ENCODE measurements at regions not wholly inside any gene's neighbourhood (a gene's known extent, or its start where the extent isn't known, plus 50 kb on each side); places are given as distances from the start of the nearest gene placed in this dataset.

- Mint-ChIP-seq H3K36me3 (no peaks in the 10 kb centered on the region), H3K4me3 (no peak overlapping the region), H3K4me1 (no peaks in the 10 kb centered on the region), H3K27ac (no peak overlapping the region), H3K9me3 (no peaks in the 10 kb centered on the region), H3K27me3 (peaks cover 0 to 7% (median 5%) of the 10 kb centered on the region in 5 donors)
- Histone ChIP-seq H3K4me3 (ENCODE audit: low read length) (no peak overlapping the region), H3K9me3 (ENCODE audit: control insufficient read depth in 2 of 3, low read length in 3 of 3) (no peaks in the 10 kb centered on the region), H3K27me3 (ENCODE audit: control insufficient read depth in 2 of 2, insufficient read depth in 2 of 2, low read length in 2 of 2) (no peaks in the 10 kb centered on the region), H3K4me1 (ENCODE audit: control insufficient read depth in 2 of 2, insufficient read depth in 2 of 2, low read length in 2 of 2) (no peaks in the 10 kb centered on the region), H3K36me3 (ENCODE audit: control insufficient read depth in 2 of 3, insufficient read depth in 3 of 3, low read length in 3 of 3) (no peaks in the 10 kb centered on the region), H3K27ac (ENCODE audit: low read depth, low read length) (no peak overlapping the region)
- POLR2A ChIA-PET, result no interaction called here
- intact Hi-C loops (cut with micrococcal nuclease), result no loop called here
- CTCF ChIA-PET, result no interaction called here
- DNase-seq, result no peak
- ATAC-seq, result no peak
Observed at GRCh38 chr15:62841269-62841628, 201.3 kb upstream of the TPM1 start.

DNA sequence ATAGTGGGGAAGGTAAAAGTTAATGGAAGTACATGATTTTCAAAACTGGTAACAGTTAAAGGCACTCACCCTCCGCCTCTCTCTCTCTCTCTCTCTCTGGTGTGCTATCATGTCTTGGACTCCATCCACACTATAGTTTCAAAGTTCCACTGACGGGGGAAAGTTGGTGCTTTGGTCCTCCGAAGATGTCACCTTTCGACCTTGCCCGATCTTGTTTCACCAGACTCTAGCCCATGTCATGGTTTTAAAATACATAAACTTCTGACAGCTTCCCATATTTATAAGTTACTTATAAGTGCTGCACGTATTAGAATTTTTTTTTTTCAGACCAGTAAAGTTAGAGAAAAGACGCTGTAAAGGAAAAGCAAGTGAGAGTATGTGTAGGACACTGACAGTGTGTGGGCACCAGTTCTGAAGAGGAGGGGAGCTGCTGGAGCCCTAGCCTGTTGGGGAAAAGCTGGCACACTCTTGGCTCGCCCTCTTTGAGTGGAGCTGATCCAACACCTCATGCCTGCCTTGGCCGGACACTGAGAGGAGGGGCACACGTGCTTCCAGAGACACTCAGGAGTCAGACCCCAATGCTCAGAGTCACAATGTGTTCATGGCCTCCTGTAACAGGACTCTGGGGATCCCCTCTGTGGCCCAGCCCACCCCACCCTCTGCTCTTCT lies 200.5 kb upstream of the TPM1 start:
- Mint-ChIP-seq H3K9me3 (no peaks in the 10 kb centered on the region), H3K27ac (no peak overlapping the region), H3K27me3 (peaks cover 0 to 7% (median 3%) of the 10 kb centered on the region in 5 donors), H3K36me3 (no peaks in the 10 kb centered on the region), H3K4me1 (no peaks in the 10 kb centered on the region), H3K4me3 (no peak overlapping the region)
- Histone ChIP-seq H3K4me1 (ENCODE audit: control insufficient read depth in 2 of 2, insufficient read depth in 2 of 2, low read length in 2 of 2) (no peaks in the 10 kb centered on the region), H3K4me3 (ENCODE audit: low read length) (no peak overlapping the region), H3K27ac (ENCODE audit: low read depth, low read length) (no peak overlapping the region), H3K27me3 (ENCODE audit: control insufficient read depth in 2 of 2, insufficient read depth in 2 of 2, low read length in 2 of 2) (no peaks in the 10 kb centered on the region), H3K9me3 (ENCODE audit: control insufficient read depth in 2 of 3, low read length in 3 of 3) (no peaks in the 10 kb centered on the region), H3K36me3 (ENCODE audit: control insufficient read depth in 2 of 3, insufficient read depth in 3 of 3, low read length in 3 of 3) (no peaks in the 10 kb centered on the region)
- POLR2A ChIA-PET, result no interaction called here
- CTCF ChIA-PET, result no interaction called here
- no peak for DNase-seq
- intact Hi-C loops (cut with micrococcal nuclease), result no loop called here
- ATAC-seq, result no peak

- H3K9me3 Mint-ChIP-seq, result peaks cover 0 to 1% (median 0%) of the 10 kb centered on the region in 11 donors
- no peak for ATAC-seq
- H3K9me3 ChIP-seq (ENCODE audit: control insufficient read depth in 2 of 3, low read length in 3 of 3), result no peaks in the 10 kb centered on the region
Observed at GRCh38 chr15:62843311-62843710, 199.2 kb upstream of the TPM1 start.

DNA sequence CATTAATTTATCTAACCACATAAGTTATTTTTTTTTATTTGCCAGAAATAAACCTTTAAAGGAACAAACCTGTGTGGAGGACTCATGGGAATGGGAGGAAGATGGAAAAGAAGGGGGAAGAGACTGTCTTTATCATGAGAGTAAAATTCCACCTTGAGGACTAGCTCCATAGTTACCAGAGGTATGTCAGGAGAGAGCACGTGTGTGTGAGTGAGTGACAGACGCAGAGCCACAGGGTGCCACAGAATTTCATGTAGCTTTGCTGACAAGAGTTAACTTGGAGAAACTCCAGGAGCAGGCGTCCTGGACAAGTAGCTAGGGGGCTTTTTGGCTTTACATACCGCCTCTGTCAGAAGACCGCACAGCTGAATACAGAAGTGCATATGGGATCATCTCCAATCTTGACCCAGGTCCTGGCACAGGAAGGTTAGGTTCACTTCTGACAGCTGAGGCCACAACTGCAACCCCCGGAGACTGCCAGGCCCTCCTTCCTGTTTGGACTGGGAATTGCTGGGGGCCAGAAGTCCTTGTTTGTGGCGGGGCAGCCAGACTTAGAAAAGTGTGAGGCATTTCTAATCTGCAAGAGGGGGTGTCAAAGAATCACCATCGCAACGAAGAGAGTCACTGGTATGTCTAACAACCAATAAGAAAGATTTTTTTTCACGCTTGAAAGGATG lies 197.8 kb upstream of the TPM1 start:
- H3K9me3 Mint-ChIP-seq, result peaks cover 0 to 1% (median 0%) of the 10 kb centered on the region in 11 donors
- H3K36me3 Mint-ChIP-seq, result no peaks in the 10 kb centered on the region
- H3K9me3 ChIP-seq (ENCODE audit: control insufficient read depth in 2 of 3, low read length in 3 of 3), result no peaks in the 10 kb centered on the region
- DNase-seq, result no peak
- POLR2A ChIA-PET, result no interaction called here
- intact Hi-C loops (cut with micrococcal nuclease), result no loop called here
- no peaks in the 10 kb centered on the region for H3K4me1 ChIP-seq (ENCODE audit: control insufficient read depth in 2 of 2, insufficient read depth in 2 of 2, low read length in 2 of 2)
- H3K27me3 ChIP-seq (ENCODE audit: control insufficient read depth in 2 of 2, insufficient read depth in 2 of 2, low read length in 2 of 2), result no peaks in the 10 kb centered on the region
- H3K4me1 Mint-ChIP-seq, result no peaks in the 10 kb centered on the region
- H3K4me3 ChIP-seq (ENCODE audit: low read length), result no peak overlapping the region
- no peak overlapping the region for H3K27ac ChIP-seq (ENCODE audit: low read depth, low read length)
- H3K36me3 ChIP-seq (ENCODE audit: control insufficient read depth in 2 of 3, insufficient read depth in 3 of 3, low read length in 3 of 3), result no peaks in the 10 kb centered on the region
- ATAC-seq, result no peak
- H3K27ac Mint-ChIP-seq, result no peak overlapping the region
- CTCF ChIA-PET, result interaction anchor here (0.6 kb wide), 1 partner anchor 253 kb away, joined by 3 read pairs; no protein-coding TSS in a partner anchor
- peaks cover 0 to 14% (median 9%) of the 10 kb centered on the region in 5 donors for H3K27me3 Mint-ChIP-seq
- H3K4me3 Mint-ChIP-seq, result no peak overlapping the region

More at GRCh38 chr15:62843311-62843710, 199.2 kb upstream of the TPM1 start:
- H3K27ac Mint-ChIP-seq, result no peak overlapping the region
- POLR2A ChIA-PET, result no interaction called here
- Histone ChIP-seq H3K27me3 (ENCODE audit: control insufficient read depth in 2 of 2, insufficient read depth in 2 of 2, low read length in 2 of 2) (no peaks in the 10 kb centered on the region), H3K36me3 (ENCODE audit: control insufficient read depth in 2 of 3, insufficient read depth in 3 of 3, low read length in 3 of 3) (no peaks in the 10 kb centered on the region), H3K4me3 (ENCODE audit: low read length) (no peak overlapping the region), H3K27ac (ENCODE audit: low read depth, low read length) (no peak overlapping the region), H3K4me1 (ENCODE audit: control insufficient read depth in 2 of 2, insufficient read depth in 2 of 2, low read length in 2 of 2) (no peaks in the 10 kb centered on the region)
- intact Hi-C loops (cut with micrococcal nuclease), result no loop called here
- H3K4me3 Mint-ChIP-seq, result no peak overlapping the region
- no peaks in the 10 kb centered on the region for H3K36me3 Mint-ChIP-seq
- H3K27me3 Mint-ChIP-seq, result peaks cover 0 to 9% (median 4%) of the 10 kb centered on the region in 5 donors
- no peaks in the 10 kb centered on the region for H3K4me1 Mint-ChIP-seq
- DNase-seq, result no peak
- CTCF ChIA-PET, result no interaction called here

DNA sequence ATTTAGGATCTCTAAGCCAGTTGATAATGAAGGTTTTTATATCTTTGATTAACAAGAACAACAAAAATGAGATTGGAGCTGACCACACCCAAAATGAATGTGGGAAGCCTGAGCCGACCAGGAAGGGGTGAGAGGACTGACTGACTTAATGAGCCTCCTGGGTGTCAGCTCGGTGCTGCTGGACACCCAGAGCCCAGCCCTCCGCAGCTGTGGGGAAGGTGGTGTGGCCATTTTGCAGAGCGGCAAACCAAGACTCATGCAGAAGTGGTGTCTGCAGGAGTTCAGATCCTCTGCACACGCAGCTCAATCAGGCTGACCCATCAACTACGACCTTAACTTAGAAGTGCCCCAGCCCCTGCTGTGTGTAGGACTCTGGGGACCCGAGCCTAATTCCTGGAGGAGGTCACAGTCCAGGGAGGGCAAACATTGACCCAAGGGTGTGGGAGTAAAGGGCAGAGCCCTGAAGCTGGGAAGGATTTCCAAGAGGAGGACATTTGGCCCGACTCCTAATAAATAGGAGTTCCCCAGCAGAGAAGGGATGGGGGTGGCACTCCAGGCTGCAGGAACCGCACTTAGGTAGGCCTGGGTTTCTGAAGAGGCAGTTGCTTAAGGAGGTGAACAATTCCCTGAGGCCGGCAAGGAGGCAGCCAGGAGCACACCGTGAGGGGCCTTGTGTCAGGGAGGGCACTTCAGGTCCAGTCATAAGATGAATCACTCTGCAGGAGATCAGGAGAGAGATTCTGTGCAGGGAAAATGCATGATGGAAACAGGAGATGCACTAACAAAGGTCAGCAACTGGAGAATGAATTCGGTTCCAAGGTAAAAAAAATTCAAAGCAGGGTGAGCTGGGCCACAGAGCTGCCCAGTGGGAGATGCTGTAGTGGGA lies 197.1 kb upstream of the TPM1 start:
- Histone ChIP-seq H3K4me3 (ENCODE audit: low read length) (no peak overlapping the region), H3K27ac (ENCODE audit: low read depth, low read length) (no peak overlapping the region), H3K4me1 (ENCODE audit: control insufficient read depth in 2 of 2, insufficient read depth in 2 of 2, low read length in 2 of 2) (no peaks in the 10 kb centered on the region), H3K27me3 (ENCODE audit: control insufficient read depth in 2 of 2, insufficient read depth in 2 of 2, low read length in 2 of 2) (no peaks in the 10 kb centered on the region), H3K9me3 (ENCODE audit: control insufficient read depth in 2 of 3, low read length in 3 of 3) (no peaks in the 10 kb centered on the region), H3K36me3 (ENCODE audit: control insufficient read depth in 2 of 3, insufficient read depth in 3 of 3, low read length in 3 of 3) (no peaks in the 10 kb centered on the region)
- intact Hi-C loops (cut with micrococcal nuclease), result no loop called here
- DNase-seq (no peak), ATAC-seq (no peak)
- Mint-ChIP-seq H3K27me3 (peaks cover 0 to 14% (median 9%) of the 10 kb centered on the region in 5 donors), H3K4me1 (no peaks in the 10 kb centered on the region), H3K36me3 (no peaks in the 10 kb centered on the region), H3K4me3 (no peak overlapping the region), H3K9me3 (peaks cover 0 to 1% (median 0%) of the 10 kb centered on the region in 11 donors), H3K27ac (no peak overlapping the region)
- ChIA-PET CTCF (interaction anchor here (0.6 kb wide), 1 partner anchor 252 kb away, joined by 3 read pairs; no protein-coding TSS in a partner anchor), POLR2A (no interaction called here)

GRCh38 chr15:62846131-62846804 lies 196.3 kb upstream of the TPM1 start:
- Histone ChIP-seq H3K36me3 (ENCODE audit: control insufficient read depth in 2 of 3, insufficient read depth in 3 of 3, low read length in 3 of 3) (no peaks in the 10 kb centered on the region), H3K4me3 (ENCODE audit: low read length) (no peak overlapping the region), H3K4me1 (ENCODE audit: control insufficient read depth in 2 of 2, insufficient read depth in 2 of 2, low read length in 2 of 2) (no peaks in the 10 kb centered on the region), H3K9me3 (ENCODE audit: control insufficient read depth in 2 of 3, low read length in 3 of 3) (no peaks in the 10 kb centered on the region), H3K27ac (ENCODE audit: low read depth, low read length) (no peak overlapping the region), H3K27me3 (ENCODE audit: control insufficient read depth in 2 of 2, insufficient read depth in 2 of 2, low read length in 2 of 2) (no peaks in the 10 kb centered on the region)
- POLR2A ChIA-PET, result no interaction called here
- H3K4me1 Mint-ChIP-seq, result no peaks in the 10 kb centered on the region
- CTCF ChIA-PET, result no interaction called here
- H3K36me3 Mint-ChIP-seq, result no peaks in the 10 kb centered on the region
- H3K27me3 Mint-ChIP-seq, result peaks cover 0 to 17% (median 9%) of the 10 kb centered on the region in 5 donors
- no peak overlapping the region for H3K4me3 Mint-ChIP-seq
- DNase-seq (no peak), ATAC-seq (no peak)
- no peak overlapping the region for H3K27ac Mint-ChIP-seq
- H3K9me3 Mint-ChIP-seq, result peaks cover 0 to 1% (median 0%) of the 10 kb centered on the region in 11 donors
- intact Hi-C loops (cut with micrococcal nuclease), result no loop called here

All from naive thymus-derived CD4-positive, alpha-beta T cell (primary cell).